IMR-90 (cell line): ENCODE measurements at regions not wholly inside any gene's neighbourhood (a gene's known extent, or its start where the extent isn't known, plus 50 kb on each side); places are given as distances from the start of the nearest gene placed in this dataset.
A peak's percentile ranks its signal among the peaks of the same experiment; 100 is the strongest.

Experiments used
- ATAC-seq: fragments of 200-7000 bp; cut with Tn5 transposase; 2 replicates; pipeline ENCODE4 v1.9.1; 2020; ENCODE audit warnings: low read depth, mild to moderate bottlenecking, moderate library complexity
- BruUV-seq: library from RNA; stranded (reverse); fragments of 400-500 nt; replicated peaks from 2 replicates; lab custom pipeline; 2021; lab: Mats Ljungman, UMichigan
- CTCF ChIA-PET: fragments of 300-600 bp; formaldehyde crosslinking; extraction: SDS; loops from one replicate; lab custom pipeline; 2021; ENCODE audit warnings: antibody characterized with exemption; lab: Yijun Ruan, JAX
- POLR2A ChIA-PET: fragments of 300-600 bp; sonication (Branson Sonifier 250); formaldehyde crosslinking; loops from one replicate; lab custom pipeline; 2022; ENCODE audit warnings: antibody characterized with exemption; ENCODE audit not compliant: unreplicated experiment; lab: Charles Lee
- DNase-seq: peaks from one replicate; pipeline ENCODE4 v3.0.0; 2013
- H2AFZ ChIP-seq: replicated peaks from 2 replicates; pipeline ENCODE3; 2013; ENCODE audit warnings: low read length, mild to moderate bottlenecking; ENCODE audit not compliant: poor library complexity
- H2AK5ac ChIP-seq: 2 replicates; pipeline ENCODE4 v1.6.1; 2013; ENCODE audit warnings: low read depth, low read length, inconsistent platforms
- H2AK9ac ChIP-seq: replicated peaks from 2 replicates; pipeline ENCODE3; 2013; ENCODE audit warnings: mild to moderate bottlenecking, low read depth, low read length, moderate library complexity; ENCODE audit not compliant: poor library complexity
- H2BK120ac ChIP-seq: 2 replicates; pipeline ENCODE4 v1.6.1; 2013; ENCODE audit warnings: low read depth, low read length, inconsistent platforms
- H2BK15ac ChIP-seq: 3 replicates; pipeline ENCODE4 v1.6.1; 2013; ENCODE audit warnings: low read depth, low read length, inconsistent platforms
- H2BK20ac ChIP-seq: 2 replicates; pipeline ENCODE4 v1.6.1; 2013; ENCODE audit warnings: low read depth, mild to moderate bottlenecking, inconsistent platforms, low read length, moderate library complexity
- H2BK5ac ChIP-seq: 2 replicates; pipeline ENCODE4 v1.6.1; 2013; ENCODE audit warnings: mild to moderate bottlenecking, low read depth, low read length, inconsistent platforms; ENCODE audit not compliant: poor library complexity, severe bottlenecking
- H3K14ac ChIP-seq: replicated peaks from 2 replicates; pipeline ENCODE4 v1.6.1; 2013; ENCODE audit warnings: low read depth, low read length, inconsistent platforms
- H3K18ac ChIP-seq: 2 replicates; pipeline ENCODE4 v1.6.1; 2013; ENCODE audit warnings: low read depth, low read length, control low read depth
- H3K23ac ChIP-seq: 2 replicates; pipeline ENCODE4 v1.6.1; 2013; ENCODE audit warnings: low read depth, low read length, inconsistent platforms
- H3K27ac ChIP-seq: 2 replicates; pipeline ENCODE4 v1.5.1; 2013; ENCODE audit warnings: mild to moderate bottlenecking, control low read depth, low read length; ENCODE audit not compliant: insufficient read depth
- H3K27me3 ChIP-seq: 2 replicates; pipeline ENCODE4 v1.6.1; 2013; ENCODE audit warnings: low read length; ENCODE audit not compliant: control insufficient read depth, insufficient read depth
- H3K36me3 ChIP-seq: 2 replicates; pipeline ENCODE4 v1.6.1; 2013; ENCODE audit warnings: low read length, mixed read lengths; ENCODE audit not compliant: control insufficient read depth, insufficient read depth
- H3K4ac ChIP-seq: 2 replicates; pipeline ENCODE4 v1.6.1; 2013; ENCODE audit warnings: low read depth, low read length, inconsistent platforms
- H3K4me1 ChIP-seq: 2 replicates; pipeline ENCODE4 v1.6.1; 2013; ENCODE audit warnings: low read length, mixed read lengths; ENCODE audit not compliant: control insufficient read depth, insufficient read depth
- H3K4me2 ChIP-seq: 2 replicates; pipeline ENCODE4 v1.6.1; 2013; ENCODE audit warnings: low read depth, mild to moderate bottlenecking, control low read depth, low read length, moderate library complexity
- H3K4me3 ChIP-seq: 2 replicates; pipeline ENCODE4 v1.5.1; 2013; ENCODE audit warnings: low read depth, mild to moderate bottlenecking, control low read depth, low read length, moderate library complexity; ENCODE audit not compliant: insufficient read depth
- H3K56ac ChIP-seq: 2 replicates; pipeline ENCODE4 v1.6.1; 2013; ENCODE audit warnings: low read length, inconsistent platforms; ENCODE audit not compliant: insufficient read depth; ENCODE audit errors: extremely low read depth
- H3K79me1 ChIP-seq, 2 experiments: 2 replicates each; pipeline ENCODE4 v1.6.1; 2013; ENCODE audit warnings: low read length in 2 of 2, inconsistent platforms in 1 of 2, low read depth in 1 of 2
- H3K9ac ChIP-seq: 2 replicates; pipeline ENCODE4 v1.6.1; 2013; ENCODE audit warnings: low read depth, low read length, control low read depth
- H3K9me1 ChIP-seq: 2 replicates; pipeline ENCODE4 v1.6.1; 2013; ENCODE audit warnings: low read length, inconsistent platforms; ENCODE audit not compliant: insufficient read depth
- H3K9me3 ChIP-seq: 2 replicates; pipeline ENCODE4 v1.6.1; 2013; ENCODE audit warnings: low read length; ENCODE audit not compliant: control insufficient read depth, insufficient read depth
- H4K20me1 ChIP-seq: 2 replicates; pipeline ENCODE4 v1.6.1; 2013; ENCODE audit warnings: low read length, inconsistent platforms; ENCODE audit not compliant: insufficient read depth
- H4K5ac ChIP-seq: 2 replicates; pipeline ENCODE4 v1.6.1; 2013; ENCODE audit warnings: mild to moderate bottlenecking, low read depth, low read length, control low read depth
- H4K8ac ChIP-seq, 2 experiments: 2 replicates each; pipeline ENCODE4 v1.6.1; 2013; ENCODE audit warnings: low read depth in 2 of 2, low read length in 2 of 2, control low read depth in 1 of 2, inconsistent platforms in 1 of 2
- H4K91ac ChIP-seq: 2 replicates; pipeline ENCODE4 v1.6.1; 2013; ENCODE audit warnings: low read depth, low read length, inconsistent platforms; ENCODE audit not compliant: insufficient read depth
- CTCF ChIP-seq: conservative IDR thresholded peaks from 2 replicates; pipeline ENCODE4 v1.5.1; 2012; ENCODE audit warnings: mild to moderate bottlenecking, low read depth, low read length, improper control_type of control experiment
- MAFK ChIP-seq: IDR thresholded peaks from 2 replicates; pipeline ENCODE4 v1.6.1; 2012; ENCODE audit warnings: low read depth, low read length, improper control_type of control experiment
- WGBS, 2 experiments: methylation state at CpG; one replicate each; pipeline versions ENCODE4 v1.1.5 to v1.1.7; 2013; ENCODE audit warnings: missing lambda C conversion rate in 2 of 2; ENCODE audit not compliant: insufficient read length in 1 of 2; ENCODE audit errors: extremely low coverage in 2 of 2; 5-methylcytosine and 5-hydroxymethylcytosine counted together
- dilution Hi-C: fragments of 300-500 bp; cut with HindIII; formaldehyde crosslinking; loops from one replicate; pipeline ENCODE4 v1.14.3; 2018; ENCODE audit warnings: low sequenced_read_pairs; ENCODE audit not compliant: unreplicated experiment
- in situ Hi-C: fragments of 300-500 bp; cut with MboI; formaldehyde crosslinking; loops from 3 replicates; pipeline ENCODE4 v1.14.3; 2019; ENCODE audit warnings: low sequenced_read_pairs, inconsistent platforms, mixed read lengths
- intact Hi-C: fragments of 100-400 bp; cut with micrococcal nuclease; formaldehyde crosslinking; loops from 2 replicates; pipeline ENCODE4 v1.10.0; 2022

GRCh38 chr6:217048-217659 lies 75.1 kb upstream of the DUSP22 start:
- intact Hi-C loops (no loop called here), in situ Hi-C loops (no loop called here), dilution Hi-C loops (no loop called here)
- TF ChIP-seq CTCF, result peak; percentile 30; the same call in 1 of the 2 replicates
- TF ChIP-seq MAFK, result no peak
- no peak overlapping the region for H3K23ac ChIP-seq
- no peak overlapping the region for H3K4ac ChIP-seq
- H2BK120ac ChIP-seq, result no peak overlapping the region
- POLR2A ChIA-PET, result no interaction called here
- no peak overlapping the region for H4K8ac ChIP-seq
- no peak overlapping the region for H3K27ac ChIP-seq
- H2AK9ac ChIP-seq, result no peak overlapping the region
- H3K56ac ChIP-seq, result no peak overlapping the region
- H3K18ac ChIP-seq, result no peak overlapping the region
- no peak overlapping the region for H3K4me3 ChIP-seq
- DNase-seq (no peak), ATAC-seq (no peak)
- no peaks in the 10 kb centered on the region for H3K9me1 ChIP-seq
- no peak overlapping the region for H2BK5ac ChIP-seq
- peaks cover 5% of the 10 kb centered on the region for H3K4me1 ChIP-seq
- H3K14ac ChIP-seq, result no peak overlapping the region
- no peak overlapping the region for H3K9ac ChIP-seq
- no peaks in the 10 kb centered on the region for H4K20me1 ChIP-seq
- no peak overlapping the region for H3K4me2 ChIP-seq
- no TSS peak for BruUV-seq
- H3K79me1 ChIP-seq, result no peaks in the 10 kb centered on the region
- CTCF ChIA-PET, result interaction anchor here (0.9 kb wide), 1 partner anchor 48 kb away, joined by 3 read pairs; no protein-coding TSS in a partner anchor
- H2AK5ac ChIP-seq, result no peak overlapping the region
- no peaks in the 10 kb centered on the region for H3K36me3 ChIP-seq
- H4K5ac ChIP-seq, result no peak overlapping the region
- no peak overlapping the region for H2AFZ ChIP-seq
- no peak overlapping the region for H2BK15ac ChIP-seq
- WGBS, 2 experiments, result 81% methylated on average over 4 of the region's 12 CpGs; no CpG with 5 or more reads in 1 of the 2 experiments
- no peak overlapping the region for H2BK20ac ChIP-seq
- peaks cover 5% of the 10 kb centered on the region; the same call in 1 of the 2 replicates for H3K27me3 ChIP-seq
- no peak overlapping the region for H4K91ac ChIP-seq
- peaks cover 2% of the 10 kb centered on the region; the same call in 1 of the 2 replicates for H3K9me3 ChIP-seq
